ENCODE measurements at regions not wholly inside any gene's neighbourhood (a gene's known extent, or its start where the extent isn't known, plus 50 kb on each side); places are given as distances from the start of the nearest gene placed in this dataset.

GRCh38 chr16:54347961-54348360, 61.4 kb upstream of the IRX3 start:
- intact Hi-C loops (cut with DNase I) = no loop called here
- no peak for TF ChIP-seq CTCF (IDR thresholded peaks at IDR 0.05)
- DNase-seq (no peak), ATAC-seq (no peak)
- no peak overlapping the region for H3K4me3 ChIP-seq
- no peaks in the 10 kb centered on the region for H3K4me1 ChIP-seq
- H3K27me3 ChIP-seq (ENCODE audit: low read depth) = peaks cover 4% of the 10 kb centered on the region
- no peaks in the 10 kb centered on the region for H3K36me3 ChIP-seq
- no peaks in the 10 kb centered on the region for H3K9me3 ChIP-seq
- no peak overlapping the region for H3K27ac ChIP-seq

DNA sequence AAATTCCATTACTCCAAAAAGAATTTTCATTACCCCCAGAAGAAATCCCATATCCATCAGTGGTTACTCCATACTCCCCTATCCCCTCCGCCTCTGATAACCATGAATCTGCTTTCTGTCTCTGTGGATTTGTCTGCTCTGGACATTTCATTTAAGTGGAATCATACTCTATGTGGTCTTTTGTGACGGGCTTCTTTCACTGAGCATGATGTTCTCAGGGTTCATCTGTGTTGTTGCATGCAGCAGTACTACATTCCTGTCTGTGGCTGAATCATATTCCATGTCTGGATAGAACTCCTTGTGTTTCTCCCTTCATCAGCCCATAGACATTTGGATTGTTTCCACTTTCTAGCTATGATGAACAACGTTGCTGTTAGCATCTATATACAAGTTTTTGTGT, 59.5 kb upstream of the IRX3 start:
- no peaks in the 10 kb centered on the region for H3K36me3 ChIP-seq
- H3K27ac ChIP-seq = no peak overlapping the region
- DNase-seq (no peak), ATAC-seq (no peak)
- no peak for TF ChIP-seq CTCF (IDR thresholded peaks at IDR 0.05)
- H3K9me3 ChIP-seq = no peaks in the 10 kb centered on the region
- no peaks in the 10 kb centered on the region for H3K27me3 ChIP-seq (ENCODE audit: low read depth)
- H3K4me1 ChIP-seq = no peaks in the 10 kb centered on the region
- no peak overlapping the region for H3K4me3 ChIP-seq
- intact Hi-C loops (cut with DNase I) = no loop called here

- no peak overlapping the region for H3K4me3 ChIP-seq
- no peaks in the 10 kb centered on the region for H3K9me3 ChIP-seq
- H3K27ac ChIP-seq = no peak overlapping the region
- intact Hi-C loops (cut with DNase I) = no loop called here
- no peaks in the 10 kb centered on the region for H3K27me3 ChIP-seq (ENCODE audit: low read depth)
- no peak for DNase-seq
- H3K36me3 ChIP-seq = no peaks in the 10 kb centered on the region
- H3K4me1 ChIP-seq = no peaks in the 10 kb centered on the region
- TF ChIP-seq CTCF (IDR thresholded peaks at IDR 0.05) = no peak
- ATAC-seq = no peak
These were observed 58.4 kb upstream of the IRX3 start for GRCh38 chr16:54344646-54345630.

- Histone ChIP-seq H3K27ac (no peak overlapping the region), H3K27me3 (ENCODE audit: low read depth) (no peaks in the 10 kb centered on the region), H3K4me1 (no peaks in the 10 kb centered on the region), H3K4me3 (no peak overlapping the region), H3K36me3 (no peaks in the 10 kb centered on the region), H3K9me3 (no peaks in the 10 kb centered on the region)
- DNase-seq = no peak
- intact Hi-C loops (cut with DNase I) = no loop called here
- TF ChIP-seq CTCF (IDR thresholded peaks at IDR 0.05) = no peak
- ATAC-seq = peak in 1 of 2 donors; percentile 13
These were observed 56.4 kb upstream of the IRX3 start for GRCh38 chr16:54342966-54343365.

DNA sequence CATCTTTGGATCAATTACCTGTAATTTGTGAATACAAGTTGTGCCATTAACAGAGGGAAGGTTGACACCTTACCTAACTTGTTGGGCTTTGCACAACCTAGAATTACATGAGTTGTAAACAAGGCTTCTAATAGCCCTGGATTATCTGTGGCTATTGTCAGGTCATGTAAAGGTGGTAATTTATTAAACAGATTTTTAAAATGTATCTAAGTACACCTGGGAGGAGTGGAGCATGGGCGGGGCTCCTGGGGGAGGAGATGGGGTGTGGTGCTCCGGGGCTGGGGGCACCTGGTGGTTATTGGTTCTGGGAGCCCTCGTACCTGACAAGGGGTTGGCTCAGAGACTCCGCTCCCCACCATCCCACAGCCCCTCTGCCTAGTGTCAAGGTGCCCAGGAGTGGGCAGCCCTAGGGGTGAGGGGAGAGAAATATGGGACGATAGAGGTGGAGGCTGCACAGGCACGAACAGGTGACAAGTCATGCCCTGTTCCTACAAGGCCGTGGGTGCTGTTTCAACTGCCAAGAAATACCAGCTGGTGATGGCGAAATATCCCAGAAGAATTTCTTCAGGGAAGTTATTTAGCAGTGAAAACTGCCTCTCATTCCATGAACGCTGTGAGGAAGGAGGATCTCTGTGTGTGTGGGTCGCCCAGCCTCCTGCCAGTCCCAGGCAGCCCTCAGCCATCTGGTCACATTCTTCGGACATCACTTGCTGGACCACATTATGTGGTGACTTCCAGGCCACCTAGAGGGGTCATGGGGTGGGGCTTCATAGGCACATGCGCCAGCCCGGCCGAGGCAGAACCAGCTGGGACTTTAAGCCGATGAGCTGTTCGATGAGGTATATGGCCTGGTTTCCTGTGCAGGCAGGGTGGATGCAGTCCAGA, 55.5 kb upstream of the IRX3 start:
- H3K4me3 ChIP-seq = no peak overlapping the region
- intact Hi-C loops (cut with DNase I) = no loop called here
- peak; percentile 70 to 74 for ATAC-seq
- H3K9me3 ChIP-seq = no peaks in the 10 kb centered on the region
- TF ChIP-seq CTCF (IDR thresholded peaks at IDR 0.05) = no peak
- no peaks in the 10 kb centered on the region for H3K36me3 ChIP-seq
- no peaks in the 10 kb centered on the region for H3K27me3 ChIP-seq (ENCODE audit: low read depth)
- DNase-seq = peak; percentile 52
- no peaks in the 10 kb centered on the region for H3K4me1 ChIP-seq
- peak overlapping the region; percentile 52 for H3K27ac ChIP-seq

Data from lower lobe of right lung (tissue), 2 donors.